HUES48 (cell line): ENCODE measurements at regions not wholly inside any gene's neighbourhood (a gene's known extent, or its start where the extent isn't known, plus 50 kb on each side); places are given as distances from the start of the nearest gene placed in this dataset.

ENCODE experiments used
- H3K27ac ChIP-seq: one replicate; pipeline ENCODE4 v1.7.0; 2013; ENCODE audit warnings: low read depth, low read length, inconsistent platforms
- H3K27me3 ChIP-seq: 2 replicates; pipeline ENCODE4 v1.6.1; 2013; ENCODE audit warnings: mild to moderate bottlenecking, low read length; ENCODE audit not compliant: control insufficient read depth, insufficient read depth
- H3K36me3 ChIP-seq: 2 replicates; pipeline ENCODE4 v1.6.1; 2013; ENCODE audit warnings: low read length; ENCODE audit not compliant: control insufficient read depth, insufficient read depth
- H3K4me1 ChIP-seq: 2 replicates; pipeline ENCODE4 v1.6.1; 2013; ENCODE audit warnings: mild to moderate bottlenecking, low read length; ENCODE audit not compliant: control insufficient read depth, insufficient read depth
- H3K4me3 ChIP-seq: 2 replicates; pipeline ENCODE4 v1.5.1; 2013; ENCODE audit warnings: mild to moderate bottlenecking, low read depth, low read length
- H3K9ac ChIP-seq: 2 replicates; pipeline ENCODE4 v1.6.1; 2013; ENCODE audit warnings: mild to moderate bottlenecking, low read depth, low read length, moderate library complexity
- H3K9me3 ChIP-seq: 2 replicates; pipeline ENCODE4 v1.6.1; 2013; ENCODE audit warnings: low read length; ENCODE audit not compliant: control insufficient read depth, insufficient read depth

DNA sequence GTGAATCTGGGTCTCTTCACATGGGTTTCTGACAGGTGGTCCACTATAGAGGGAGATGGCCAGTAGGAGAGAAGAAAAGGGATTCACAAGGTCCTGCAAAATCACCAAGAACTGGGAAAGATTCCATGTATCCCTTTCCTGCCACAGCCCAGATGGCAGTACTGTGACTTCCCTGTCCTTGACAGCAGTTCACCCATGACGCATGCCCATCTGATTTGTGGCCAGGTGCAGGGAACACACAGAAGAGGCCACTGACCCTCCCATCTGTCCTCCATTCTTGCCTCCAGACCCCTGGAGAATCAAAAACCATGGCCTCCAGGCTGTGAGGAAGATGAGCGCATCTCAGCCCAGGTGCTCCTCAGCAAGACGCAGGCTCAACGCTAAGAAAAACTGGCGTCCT, 183.1 kb upstream of the RREB1 start:
- Histone ChIP-seq H3K9me3 (no peaks in the 10 kb centered on the region), H3K4me3 (no peak overlapping the region), H3K36me3 (no peaks in the 10 kb centered on the region), H3K4me1 (no peaks in the 10 kb centered on the region), H3K27ac (no peak overlapping the region), H3K27me3 (no peaks in the 10 kb centered on the region), H3K9ac (no peak overlapping the region)

DNA sequence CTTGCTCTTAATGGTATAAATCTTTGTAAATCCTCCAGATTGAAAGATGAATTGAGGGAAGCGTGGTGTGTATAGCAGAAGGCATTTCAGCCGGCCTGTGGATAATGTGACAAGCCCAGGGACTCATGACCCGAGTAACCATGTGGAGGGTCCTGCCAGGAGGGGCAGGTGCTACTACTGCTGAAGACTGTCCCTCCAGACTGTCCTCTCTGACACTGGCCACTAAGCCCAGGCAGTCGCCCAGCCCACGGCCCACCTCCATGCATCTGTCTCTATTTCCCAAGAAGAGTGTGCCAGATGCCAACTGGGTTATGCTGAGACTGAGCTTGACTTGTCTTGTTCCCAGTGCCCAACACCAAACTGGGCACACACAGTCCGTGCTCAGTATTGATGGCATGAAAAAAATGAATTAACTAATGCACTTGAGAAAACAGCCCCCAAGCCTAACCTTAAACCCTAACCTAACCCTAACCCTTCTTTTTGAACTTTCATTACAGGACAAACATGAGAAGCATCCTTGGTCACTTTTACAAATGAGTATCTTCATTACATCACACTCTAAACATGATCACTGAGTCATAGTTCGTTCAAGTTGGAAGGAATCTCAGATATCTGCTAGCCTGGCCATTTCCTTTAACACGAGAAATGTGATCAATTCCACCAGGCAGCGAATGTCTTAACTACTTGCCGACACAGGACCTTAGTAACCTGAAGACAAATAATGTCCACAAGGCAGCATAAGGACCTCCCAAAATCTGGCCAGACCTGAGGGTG, 182.2 kb upstream of the RREB1 start:
- Histone ChIP-seq H3K9me3 (no peaks in the 10 kb centered on the region), H3K4me1 (no peaks in the 10 kb centered on the region), H3K9ac (no peak overlapping the region), H3K27ac (no peak overlapping the region), H3K36me3 (no peaks in the 10 kb centered on the region), H3K4me3 (no peak overlapping the region), H3K27me3 (no peaks in the 10 kb centered on the region)

DNA sequence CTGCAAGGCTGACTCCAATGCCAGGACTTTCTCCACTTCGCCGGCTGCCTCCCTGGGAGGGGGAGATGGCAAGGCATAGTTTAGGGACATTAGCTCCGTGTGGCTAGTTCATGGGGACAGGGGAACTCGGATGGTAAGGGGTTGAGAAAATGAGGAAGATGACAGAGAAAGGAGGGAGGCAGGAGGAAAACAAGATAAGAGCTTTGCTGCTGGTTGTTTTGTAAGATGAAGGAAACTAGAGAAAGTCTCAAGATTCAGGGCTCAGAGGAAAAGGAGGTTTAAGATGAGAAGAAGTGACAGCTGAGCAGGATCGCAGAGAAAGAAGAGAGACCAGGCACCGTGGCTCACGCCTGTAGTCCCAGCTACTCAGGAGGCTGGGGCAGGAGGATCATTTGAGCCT, 180.9 kb upstream of the RREB1 start:
- Histone ChIP-seq H3K27me3 (no peaks in the 10 kb centered on the region), H3K4me3 (no peak overlapping the region), H3K9ac (no peak overlapping the region), H3K27ac (no peak overlapping the region), H3K9me3 (no peaks in the 10 kb centered on the region), H3K4me1 (no peaks in the 10 kb centered on the region), H3K36me3 (no peaks in the 10 kb centered on the region)

DNA sequence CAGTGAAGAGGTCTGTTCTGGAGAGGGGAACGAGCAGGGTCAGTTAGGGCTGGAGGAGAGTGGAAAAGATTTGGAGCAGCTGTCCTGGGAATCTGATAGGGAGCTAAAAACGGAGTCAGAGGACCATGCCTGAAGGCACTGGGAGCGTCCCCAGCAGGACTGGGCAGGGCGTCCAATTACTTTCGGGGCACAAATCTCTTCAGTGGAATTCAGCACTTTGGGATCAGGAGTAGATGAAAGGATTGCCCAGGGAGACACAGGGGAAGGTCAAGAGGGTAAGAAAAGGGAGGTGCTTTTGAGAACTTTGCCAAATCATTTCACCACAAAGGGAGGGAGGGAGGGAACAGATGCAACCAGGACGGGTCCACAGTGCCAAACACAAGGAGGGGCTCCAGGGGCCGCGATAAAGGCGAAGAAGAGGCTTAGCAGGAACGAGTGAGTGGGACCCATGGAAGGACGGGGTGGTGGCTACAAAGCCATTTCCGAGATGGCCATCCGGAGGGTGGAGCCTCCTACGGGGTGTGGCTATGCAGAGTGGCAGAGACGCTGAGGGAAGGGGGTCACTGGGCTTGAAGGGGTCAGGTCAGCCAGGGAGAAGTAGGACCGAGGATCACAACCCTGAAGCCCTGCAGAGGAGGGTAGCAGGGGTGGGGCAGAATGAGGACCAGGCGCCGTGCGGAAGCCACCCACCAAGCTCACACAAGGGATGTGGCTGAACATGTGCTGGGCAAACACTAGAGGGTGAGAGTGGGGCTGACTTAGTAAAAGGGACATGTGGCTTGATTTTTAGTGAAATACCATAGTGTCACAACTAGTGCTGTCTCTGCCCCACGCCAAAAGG, 180.0 kb upstream of the RREB1 start:
- Histone ChIP-seq H3K9ac (no peak overlapping the region), H3K27ac (no peak overlapping the region), H3K36me3 (no peaks in the 10 kb centered on the region), H3K9me3 (no peaks in the 10 kb centered on the region), H3K4me3 (no peak overlapping the region), H3K27me3 (no peaks in the 10 kb centered on the region), H3K4me1 (no peaks in the 10 kb centered on the region)

DNA sequence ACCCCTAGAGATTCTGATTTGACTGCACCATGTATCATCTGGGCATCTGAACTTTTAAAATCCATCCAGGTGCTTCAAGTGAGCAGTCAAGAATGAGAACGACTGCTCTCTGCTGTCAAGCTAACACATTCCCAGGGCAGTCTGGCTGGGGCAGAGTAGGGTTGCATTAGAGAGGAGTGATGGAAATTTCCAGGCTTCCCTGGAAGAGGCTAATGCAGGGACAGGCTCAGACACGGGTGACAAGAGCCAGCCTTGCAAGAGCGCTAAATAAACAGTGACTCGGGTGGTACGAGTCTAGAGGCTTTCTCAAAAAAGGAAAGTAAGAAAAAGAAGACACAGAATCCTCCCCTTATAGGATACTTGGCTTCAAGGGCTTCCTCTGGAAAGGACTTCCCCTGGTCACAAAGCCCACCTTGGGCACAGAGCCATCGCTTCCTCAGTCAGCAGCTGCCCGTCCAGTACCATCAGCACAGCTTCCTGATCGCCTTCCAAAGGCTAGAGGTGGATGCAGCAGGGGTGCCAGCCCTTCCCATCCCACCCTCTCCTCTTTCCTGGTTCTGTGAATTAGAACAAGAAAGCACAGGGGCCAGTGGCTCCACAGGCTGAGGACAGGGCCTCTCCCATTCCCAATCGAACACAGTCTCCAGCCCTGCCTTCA, 177.4 kb upstream of the RREB1 start:
- Histone ChIP-seq H3K36me3 (no peaks in the 10 kb centered on the region), H3K27ac (no peak overlapping the region), H3K4me1 (no peaks in the 10 kb centered on the region), H3K4me3 (no peak overlapping the region), H3K9ac (no peak overlapping the region), H3K9me3 (no peaks in the 10 kb centered on the region), H3K27me3 (no peaks in the 10 kb centered on the region)

DNA sequence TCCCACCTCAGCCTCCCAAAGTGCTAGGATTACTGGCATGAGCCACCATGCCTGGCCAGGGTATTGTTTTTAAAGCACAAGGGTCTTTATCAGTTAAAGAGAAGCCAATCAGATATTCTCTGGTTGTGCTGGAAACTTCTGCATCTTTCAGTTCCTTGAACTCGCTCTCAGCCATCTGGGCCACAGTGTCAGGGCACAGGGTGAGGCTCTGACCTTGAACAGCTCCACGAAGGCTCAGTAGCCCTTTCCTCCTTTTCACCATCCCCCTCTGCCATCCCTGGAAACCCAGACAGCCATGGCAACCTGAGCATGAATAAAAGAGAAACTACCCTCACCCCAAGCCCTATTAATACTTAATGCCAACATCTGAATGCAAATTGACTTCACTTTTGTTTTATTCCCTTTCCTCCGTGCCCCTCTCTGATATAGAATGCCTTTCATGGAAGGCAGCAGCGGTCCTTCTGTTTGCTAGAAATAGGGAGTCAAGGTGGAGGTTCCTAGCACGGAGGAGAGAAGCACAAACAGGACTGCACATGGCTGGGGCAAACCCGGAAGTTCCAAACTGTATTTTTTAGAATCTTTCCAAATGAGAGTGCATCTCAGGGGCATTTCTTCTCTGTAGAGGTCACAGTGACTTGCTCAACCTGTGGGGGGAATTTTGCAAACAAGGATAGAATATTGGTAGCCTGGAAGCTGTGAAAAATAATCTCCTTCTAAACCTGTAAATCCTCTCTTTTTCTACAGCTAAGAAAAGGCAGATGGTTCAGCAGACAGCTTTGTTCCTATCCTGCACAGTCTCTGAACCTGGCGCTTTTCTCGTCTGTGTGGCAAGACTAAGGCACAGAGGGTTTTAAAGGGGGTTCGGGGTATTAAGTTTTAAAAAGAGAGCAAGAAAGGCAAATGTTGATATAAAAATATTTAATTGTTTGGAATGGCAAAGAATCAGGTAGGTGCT, 176.4 kb upstream of the RREB1 start:
- Histone ChIP-seq H3K9ac (no peak overlapping the region), H3K4me1 (no peaks in the 10 kb centered on the region), H3K4me3 (no peak overlapping the region), H3K9me3 (no peaks in the 10 kb centered on the region), H3K36me3 (no peaks in the 10 kb centered on the region), H3K27ac (no peak overlapping the region), H3K27me3 (no peaks in the 10 kb centered on the region)

DNA sequence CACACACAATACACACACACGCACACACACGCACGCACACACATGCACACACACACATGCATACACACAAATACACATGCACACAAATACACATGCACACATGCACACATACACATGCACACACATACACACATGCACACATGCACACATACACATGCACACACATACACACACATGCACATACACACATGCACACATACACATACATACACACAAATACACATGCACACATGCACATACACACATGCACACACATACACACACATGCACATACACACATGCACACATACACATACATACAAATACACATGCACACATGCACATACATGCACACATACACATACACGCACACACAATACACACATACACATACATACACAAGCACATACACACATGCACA, 175.4 kb upstream of the RREB1 start:
- no peak overlapping the region for H3K27ac ChIP-seq
- no peaks in the 10 kb centered on the region for H3K36me3 ChIP-seq
- no peaks in the 10 kb centered on the region for H3K4me1 ChIP-seq
- no peaks in the 10 kb centered on the region for H3K9me3 ChIP-seq
- no peak overlapping the region for H3K4me3 ChIP-seq
- H3K27me3 ChIP-seq: no peaks in the 10 kb centered on the region
- no peak overlapping the region for H3K9ac ChIP-seq

DNA sequence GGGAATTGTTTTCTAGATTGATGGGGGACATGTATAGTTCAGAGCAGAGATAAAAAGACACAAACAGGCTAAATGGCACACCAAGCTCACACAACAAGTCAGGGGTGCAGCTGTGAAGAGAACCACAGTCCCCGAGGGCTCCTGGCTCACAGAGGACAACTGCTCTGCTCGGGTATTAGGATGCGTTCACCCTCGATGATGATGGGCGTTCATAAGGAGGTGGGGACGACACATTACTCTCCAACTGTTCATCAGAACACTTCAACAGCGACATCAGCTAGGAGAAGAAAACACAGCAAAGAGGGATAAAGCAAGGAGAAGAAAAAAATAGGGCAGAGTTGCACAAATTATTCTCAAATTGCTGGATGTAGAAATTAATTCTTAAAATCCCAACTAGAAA, 174.8 kb upstream of the RREB1 start:
- no peaks in the 10 kb centered on the region for H3K27me3 ChIP-seq
- H3K4me3 ChIP-seq: no peak overlapping the region
- H3K27ac ChIP-seq: no peak overlapping the region
- H3K4me1 ChIP-seq: no peaks in the 10 kb centered on the region
- no peaks in the 10 kb centered on the region for H3K36me3 ChIP-seq
- H3K9ac ChIP-seq: no peak overlapping the region
- no peaks in the 10 kb centered on the region for H3K9me3 ChIP-seq

DNA sequence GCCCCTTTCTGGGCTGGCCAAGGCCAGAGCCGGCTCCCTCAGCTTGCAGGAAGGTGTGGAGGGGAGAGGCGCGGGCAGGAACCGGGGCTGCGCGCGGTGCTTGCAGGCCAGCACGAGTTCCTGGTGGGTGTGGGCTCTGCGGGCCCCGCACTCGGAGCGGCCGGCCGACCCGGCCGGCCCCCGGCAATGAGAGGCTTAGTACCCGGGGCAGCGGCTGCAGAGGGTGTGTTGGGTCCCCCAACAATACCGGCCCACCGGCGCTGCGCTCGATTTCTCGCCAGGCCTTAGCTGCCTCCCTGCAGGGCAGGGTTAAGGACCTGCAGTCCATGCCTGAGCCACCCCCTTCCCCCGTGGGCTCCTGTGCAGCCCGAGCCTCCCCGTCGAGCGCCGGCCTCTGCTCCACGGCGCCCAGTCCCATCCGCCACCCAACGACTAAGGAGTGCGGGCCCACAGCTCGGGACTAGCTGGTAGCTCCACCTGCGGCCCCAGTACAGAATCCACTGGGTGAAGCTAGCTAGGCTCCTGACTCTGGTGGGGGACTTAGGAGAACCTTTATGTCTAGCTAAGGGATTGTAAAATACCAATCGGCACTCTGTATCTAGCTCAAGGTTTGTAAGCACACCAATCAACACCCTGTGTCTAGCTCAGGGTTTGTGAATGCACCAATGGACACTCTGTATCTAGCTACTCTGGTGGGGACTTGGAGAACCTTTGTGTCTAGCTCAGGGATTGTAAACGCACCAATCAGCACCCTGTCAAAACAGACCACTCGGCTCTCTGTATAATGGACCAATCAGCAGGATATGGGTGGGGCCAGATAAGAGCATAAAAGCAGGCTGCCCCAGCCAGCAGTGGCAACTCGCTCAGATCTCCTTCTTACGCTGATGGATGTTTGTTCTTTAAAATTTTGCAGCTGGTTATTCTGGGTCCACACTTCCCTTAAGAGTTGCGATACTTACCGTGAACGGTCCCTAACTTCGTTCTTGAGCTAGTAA, 167.4 kb upstream of the RREB1 start:
- H3K27ac ChIP-seq: no peak overlapping the region
- H3K36me3 ChIP-seq: no peaks in the 10 kb centered on the region
- H3K9me3 ChIP-seq: no peaks in the 10 kb centered on the region
- H3K4me3 ChIP-seq: no peak overlapping the region
- H3K4me1 ChIP-seq: no peaks in the 10 kb centered on the region
- no peak overlapping the region for H3K9ac ChIP-seq
- no peaks in the 10 kb centered on the region for H3K27me3 ChIP-seq
